Medulla oblongata (tissue), 1 donor: ENCODE measurements at regions not wholly inside any gene's neighbourhood (a gene's known extent, or its start where the extent isn't known, plus 50 kb on each side); places are given as distances from the start of the nearest gene placed in this dataset.
"Not testable (repeated sequence)": the region's sequence is repeated elsewhere in the genome, so short reads cannot be mapped to it uniquely, and the experiment has no call there.

ENCODE experiments used
- DNase-seq: peaks from one replicate; pipeline ENCODE4 v3.0.0-alpha.2; 2015; ENCODE audit errors: extremely low spot score

GRCh38 chr2:192398236-192398635 is 203.5 kb upstream of the TMEFF2 start:
- DNase-seq = no peak

GRCh38 chr2:192394605-192395004 is 199.9 kb upstream of the TMEFF2 start:
- DNase-seq = no peak

- no peak for DNase-seq
Measured at GRCh38 chr2:192391041-192391440, 196.3 kb upstream of the TMEFF2 start.

- DNase-seq = no peak
Measured at GRCh38 chr2:192390401-192390800, 195.7 kb upstream of the TMEFF2 start.

GRCh38 chr2:192384191-192384590 is 189.5 kb upstream of the TMEFF2 start:
- DNase-seq = not testable (repeated sequence)

GRCh38 chr2:192381082-192381481 is 186.3 kb upstream of the TMEFF2 start:
- no peak for DNase-seq

- DNase-seq = no peak
Measured at GRCh38 chr2:192379736-192380135, 185.0 kb upstream of the TMEFF2 start.

GRCh38 chr2:192377173-192377572 is 182.4 kb upstream of the TMEFF2 start:
- DNase-seq = no peak

- no peak for DNase-seq
Measured at GRCh38 chr2:192373754-192374153, 179.0 kb upstream of the TMEFF2 start.

GRCh38 chr2:192373221-192373620 is 178.5 kb upstream of the TMEFF2 start:
- no peak for DNase-seq

GRCh38 chr2:192369969-192370368 is 175.2 kb upstream of the TMEFF2 start:
- no peak for DNase-seq

- DNase-seq = no peak
Measured at GRCh38 chr2:192357217-192357616, 162.5 kb upstream of the TMEFF2 start.

GRCh38 chr2:192354512-192355244 is 159.9 kb upstream of the TMEFF2 start:
- DNase-seq = no peak

GRCh38 chr2:192347542-192347941 is 152.8 kb upstream of the TMEFF2 start:
- no peak for DNase-seq

GRCh38 chr2:192345287-192345686 is 150.6 kb upstream of the TMEFF2 start:
- DNase-seq = no peak

GRCh38 chr2:192333642-192334041 is 138.9 kb upstream of the TMEFF2 start:
- DNase-seq = no peak

- DNase-seq = no peak
Measured at GRCh38 chr2:192328297-192328696, 133.6 kb upstream of the TMEFF2 start.

GRCh38 chr2:192327576-192327975 is 132.8 kb upstream of the TMEFF2 start:
- no peak for DNase-seq

- DNase-seq = no peak
Measured at GRCh38 chr2:192315543-192315942, 120.8 kb upstream of the TMEFF2 start.

GRCh38 chr2:192314800-192315481 is 120.2 kb upstream of the TMEFF2 start:
- DNase-seq = no peak

- DNase-seq = no peak
Measured at GRCh38 chr2:192313773-192314172, 119.0 kb upstream of the TMEFF2 start.

- no peak for DNase-seq
Measured at GRCh38 chr2:192311701-192312460, 117.1 kb upstream of the TMEFF2 start.

- no peak for DNase-seq
Measured at GRCh38 chr2:192307530-192307929, 112.8 kb upstream of the TMEFF2 start.
